ACHN (cell line): ENCODE measurements at regions not wholly inside any gene's neighbourhood (a gene's known extent, or its start where the extent isn't known, plus 50 kb on each side); places are given as distances from the start of the nearest gene placed in this dataset.

Experiments
- DNase-seq: peaks from one replicate; pipeline ENCODE4 v3.0.0-alpha.2; 2015
- in situ Hi-C: cut with HindIII; loops from 2 replicates; pipeline ENCODE4 v1.10.0; 2017; ENCODE audit warnings: low sequenced_read_pairs, low pct_ligation_motif_present, low pct_unique_long_range_greater_than_20kb

GRCh38 chr10:130993612-130994011 is 317.9 kb downstream of the TCERG1L start:
- in situ Hi-C loops, result no loop called here
- no peak for DNase-seq

GRCh38 chr10:130994191-130994590 is 317.3 kb downstream of the TCERG1L start:
- in situ Hi-C loops, result no loop called here
- DNase-seq, result no peak

GRCh38 chr10:130994845-130995244 is 316.7 kb downstream of the TCERG1L start:
- DNase-seq, result no peak
- in situ Hi-C loops, result no loop called here

GRCh38 chr10:130997267-130998045 is 314.1 kb downstream of the TCERG1L start:
- in situ Hi-C loops, result no loop called here
- DNase-seq, result no peak

DNA sequence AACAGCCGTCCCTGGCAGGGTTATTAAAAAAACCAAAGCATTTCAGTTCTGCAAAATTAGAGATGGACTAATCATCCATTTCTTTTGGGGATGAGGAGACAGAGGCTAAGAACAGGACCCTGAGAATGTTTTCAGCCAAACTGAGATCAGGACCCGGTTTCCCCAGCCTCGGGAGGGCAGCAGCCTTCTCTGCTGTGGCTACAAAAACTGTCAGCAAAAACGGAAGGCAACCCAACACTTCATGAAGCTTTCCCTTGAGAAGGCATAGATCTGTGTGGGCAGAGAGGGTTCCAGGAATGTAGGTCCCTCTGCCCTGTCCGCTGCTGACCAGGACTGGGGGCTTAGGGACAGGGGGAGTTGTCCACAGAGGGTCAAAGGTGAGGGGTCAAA is 313.5 kb downstream of the TCERG1L start:
- DNase-seq, result no peak
- in situ Hi-C loops, result no loop called here

GRCh38 chr10:130998642-130999041 is 312.9 kb downstream of the TCERG1L start:
- DNase-seq, result no peak
- in situ Hi-C loops, result no loop called here

- DNase-seq, result no peak
- in situ Hi-C loops, result no loop called here
Measured at GRCh38 chr10:130999376-131000202, 311.9 kb downstream of the TCERG1L start.

- no peak for DNase-seq
- in situ Hi-C loops, result no loop called here
Measured at GRCh38 chr10:131000244-131000643, 311.3 kb downstream of the TCERG1L start.

DNA sequence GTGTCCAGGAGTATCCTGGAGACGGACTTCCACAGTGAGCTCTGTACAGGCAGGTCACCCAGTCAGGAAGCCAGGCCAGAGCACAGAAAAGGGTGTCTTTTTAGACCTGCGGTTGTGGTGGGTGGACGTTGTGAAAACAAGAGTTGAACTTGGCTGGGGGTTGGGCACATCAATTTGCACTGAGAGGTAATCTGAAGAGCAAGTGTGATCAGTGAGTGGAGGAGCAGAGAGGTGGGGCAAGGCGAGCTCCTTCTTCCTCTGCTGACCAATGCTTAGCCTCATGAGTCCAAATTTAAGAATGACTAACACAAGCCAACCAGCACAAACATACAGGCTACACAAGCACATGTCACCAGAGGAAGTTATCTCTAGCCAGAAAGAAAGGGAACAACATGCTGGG is 310.8 kb downstream of the TCERG1L start:
- DNase-seq, result no peak
- in situ Hi-C loops, result no loop called here

DNA sequence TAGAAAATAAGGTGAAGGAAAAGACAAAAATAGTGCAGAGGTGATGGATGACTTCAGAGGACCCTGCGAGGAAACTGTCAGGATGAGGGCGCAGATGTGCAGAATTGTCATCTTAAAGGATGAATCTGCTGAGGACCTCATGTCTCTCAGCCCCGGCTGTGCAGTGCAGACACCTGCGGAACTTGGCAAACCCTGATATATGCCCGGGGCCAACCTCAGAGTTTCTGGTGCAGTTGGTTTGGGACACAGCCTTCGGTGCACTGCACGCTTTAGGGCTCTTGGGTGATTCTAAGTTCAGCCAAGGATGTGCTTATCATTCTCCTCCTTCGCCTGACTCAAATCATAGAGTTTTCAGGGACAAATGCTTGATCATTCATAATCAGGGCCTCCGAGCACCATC is 310.1 kb downstream of the TCERG1L start:
- DNase-seq, result no peak
- in situ Hi-C loops, result no loop called here

DNA sequence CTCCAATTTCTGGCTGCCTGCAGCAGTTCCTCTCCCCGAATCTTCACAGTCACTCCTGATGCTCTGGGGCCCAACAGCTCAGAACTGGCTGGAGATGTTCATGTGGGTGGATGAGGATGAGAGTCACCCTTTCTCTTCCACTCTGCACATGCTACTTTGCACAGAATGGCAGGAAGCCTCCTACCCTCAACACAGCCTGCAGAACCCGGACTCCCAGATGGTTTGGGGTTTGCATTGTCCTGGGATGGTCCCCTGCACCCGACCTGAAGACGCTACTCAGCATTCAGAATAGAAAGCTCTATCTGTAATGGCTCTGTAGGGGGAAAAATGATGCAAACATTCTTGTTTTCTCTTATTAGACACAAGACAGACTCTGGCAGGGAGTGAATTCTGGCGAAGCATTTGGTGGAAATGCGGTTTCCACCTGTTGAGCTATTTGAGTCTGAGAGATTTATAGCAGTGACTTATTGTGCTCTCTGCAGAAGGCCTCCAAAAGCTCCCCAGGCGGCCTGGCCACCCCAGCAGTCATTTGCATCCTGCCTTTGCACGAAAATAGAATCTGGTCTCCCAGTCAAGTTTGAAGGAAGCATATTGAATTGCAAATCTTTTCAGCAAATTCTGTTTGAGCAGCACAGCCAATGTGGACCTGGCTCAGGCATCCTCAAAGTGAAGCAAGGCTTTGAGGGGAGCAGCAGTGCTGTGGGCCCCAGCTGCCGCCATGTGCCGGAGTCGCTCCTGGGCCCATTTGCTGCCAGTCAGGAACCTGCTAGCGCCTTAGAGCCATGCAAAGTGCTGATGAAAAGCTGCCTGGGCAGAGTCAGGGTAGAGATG is 309.3 kb downstream of the TCERG1L start:
- DNase-seq, result no peak
- in situ Hi-C loops, result no loop called here

- DNase-seq, result no peak
- in situ Hi-C loops, result no loop called here
Measured at GRCh38 chr10:131003455-131003854, 308.1 kb downstream of the TCERG1L start.

DNA sequence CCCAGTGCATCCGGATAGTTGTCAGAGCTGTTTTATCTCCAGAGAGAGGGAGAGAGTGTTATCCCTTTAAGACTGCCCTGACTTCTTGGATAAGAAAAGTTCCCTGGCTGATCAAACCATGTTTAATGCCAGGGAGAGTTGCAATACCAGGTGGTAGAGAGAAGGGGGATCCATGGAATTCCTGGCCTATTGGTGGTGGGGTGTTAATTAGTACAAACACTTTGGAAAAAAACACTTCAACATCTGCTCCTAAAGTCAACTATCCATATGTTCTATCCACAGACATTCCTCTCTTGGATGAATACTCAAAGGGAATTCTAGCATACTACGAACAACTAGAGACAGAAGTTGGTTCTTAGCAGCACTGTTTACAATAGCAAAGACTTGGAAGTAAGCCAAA is 307.2 kb downstream of the TCERG1L start:
- DNase-seq, result no peak
- in situ Hi-C loops, result no loop called here

DNA sequence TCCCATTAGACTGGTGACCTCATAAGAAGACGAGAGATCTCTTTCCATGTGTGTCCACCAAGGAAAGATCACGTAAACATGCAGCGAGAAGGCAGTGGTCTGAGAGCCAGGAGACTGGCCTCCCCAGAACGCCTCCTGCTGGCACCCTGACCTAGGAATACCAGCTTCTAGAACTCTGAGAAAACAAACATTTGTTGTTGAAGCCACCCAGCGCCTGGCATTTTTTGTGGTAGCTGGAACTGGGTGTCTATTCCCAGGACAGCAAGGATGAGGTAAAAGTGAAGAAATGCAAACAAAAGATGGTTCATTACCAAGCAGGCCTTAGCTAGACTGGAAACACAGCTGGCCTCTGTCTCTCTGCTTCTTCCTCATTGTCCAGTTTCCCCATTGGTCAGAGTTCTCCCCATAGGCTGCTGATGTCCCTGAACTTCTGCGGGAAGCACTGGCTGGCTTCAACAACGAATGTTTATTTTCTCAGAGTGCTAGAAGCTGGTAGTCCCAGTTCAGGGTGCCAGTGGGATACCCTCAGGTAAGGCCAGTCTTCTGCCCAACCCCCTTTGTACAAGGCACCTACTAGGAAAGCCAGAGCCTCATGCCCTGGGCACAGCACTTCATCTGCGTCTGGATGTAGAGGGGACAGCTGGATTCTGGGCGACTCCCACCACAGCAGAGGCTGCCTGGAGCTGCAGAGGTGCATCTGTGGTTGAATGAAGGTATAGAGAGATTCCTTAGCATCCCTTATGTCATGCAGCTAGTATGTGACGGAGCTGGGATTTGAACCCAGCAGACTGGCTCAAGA is 304.9 kb downstream of the TCERG1L start:
- DNase-seq, result no peak
- in situ Hi-C loops, result no loop called here

DNA sequence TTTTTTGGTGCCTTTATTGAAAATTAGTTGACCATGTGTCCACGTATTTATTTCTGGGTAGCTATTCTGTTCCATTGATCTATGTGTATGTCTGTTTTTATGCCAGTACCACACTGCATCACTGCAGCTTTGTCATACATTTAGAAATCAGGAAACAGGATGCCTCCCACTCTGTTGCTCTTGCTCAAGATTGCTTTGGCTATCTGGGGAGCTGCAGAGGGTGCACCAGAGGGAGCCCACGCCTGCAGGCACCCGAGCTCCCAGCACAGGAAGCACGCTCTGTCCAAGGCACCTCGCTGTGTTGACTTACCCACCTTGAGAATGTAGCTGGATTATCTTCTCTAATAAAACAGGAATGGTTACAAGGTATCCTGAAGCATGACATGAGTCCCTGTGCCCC is 301.7 kb downstream of the TCERG1L start:
- in situ Hi-C loops, result no loop called here

GRCh38 chr10:131010965-131011575 is 300.5 kb downstream of the TCERG1L start:
- DNase-seq, result no peak
- in situ Hi-C loops, result no loop called here

More for the DNA sequence above, 301.7 kb downstream of the TCERG1L start:
- no peak for DNase-seq

- in situ Hi-C loops, result no loop called here
- DNase-seq, result no peak
Measured at GRCh38 chr10:131011936-131012640, 299.4 kb downstream of the TCERG1L start.
